Mucosa of rectum (tissue), 2 donors: ENCODE measurements at regions not wholly inside any gene's neighbourhood (a gene's known extent, or its start where the extent isn't known, plus 50 kb on each side); places are given as distances from the start of the nearest gene placed in this dataset.

Source experiments
- H3K27ac ChIP-seq, 2 donors: one replicate each; pipeline ENCODE4 v1.7.0; 2013; ENCODE audit warnings: inconsistent platforms in 2 of 2, low read depth in 2 of 2, low read length in 2 of 2
- H3K27me3 ChIP-seq, 2 donors: one replicate each; pipeline ENCODE4 v1.7.0; 2013; ENCODE audit warnings: low read length in 2 of 2; ENCODE audit not compliant: control insufficient read depth in 2 of 2, insufficient read depth in 2 of 2
- H3K36me3 ChIP-seq, 2 donors: one replicate each; pipeline ENCODE4 v1.7.0; 2013; ENCODE audit warnings: low read length in 2 of 2; ENCODE audit not compliant: control insufficient read depth in 2 of 2, insufficient read depth in 2 of 2
- H3K4me1 ChIP-seq, 2 donors: one replicate each; pipeline ENCODE4 v1.7.0; 2013; ENCODE audit warnings: low read length in 2 of 2, mild to moderate bottlenecking in 1 of 2; ENCODE audit not compliant: control insufficient read depth in 2 of 2, insufficient read depth in 2 of 2
- H3K4me3 ChIP-seq, 2 donors: one replicate each; pipeline ENCODE4 v1.7.0; 2013; ENCODE audit warnings: low read length in 2 of 2
- H3K9ac ChIP-seq, 2 donors: one replicate each; pipeline ENCODE4 v1.7.0; 2013; ENCODE audit warnings: low read length in 2 of 2, low read depth in 1 of 2, mild to moderate bottlenecking in 1 of 2
- H3K9me3 ChIP-seq, 2 donors: one replicate each; pipeline ENCODE4 v1.7.0; 2013; ENCODE audit warnings: low read length in 2 of 2; ENCODE audit not compliant: control insufficient read depth in 2 of 2
- donor health status: healthy.
- donor health status: Normal muscosa, but diverticular disease.

- H3K27ac ChIP-seq: no peak overlapping the region
- H3K36me3 ChIP-seq: no peaks in the 10 kb centered on the region
- H3K4me1 ChIP-seq: no peaks in the 10 kb centered on the region
- H3K9ac ChIP-seq: no peak overlapping the region
- H3K9me3 ChIP-seq: no peaks in the 10 kb centered on the region
- H3K4me3 ChIP-seq: no peak overlapping the region
- H3K27me3 ChIP-seq: no peaks in the 10 kb centered on the region
These were observed 465.1 kb upstream of the CHAC2 start for GRCh38 chr2:53302455-53302854.

- Histone ChIP-seq H3K9me3 (no peaks in the 10 kb centered on the region), H3K27me3 (no peaks in the 10 kb centered on the region), H3K36me3 (no peaks in the 10 kb centered on the region), H3K4me3 (no peak overlapping the region), H3K27ac (no peak overlapping the region), H3K4me1 (no peaks in the 10 kb centered on the region), H3K9ac (no peak overlapping the region)
These were observed 478.1 kb upstream of the CHAC2 start for GRCh38 chr2:53289309-53290006.

GRCh38 chr2:53286345-53286744 lies 481.3 kb upstream of the CHAC2 start:
- Histone ChIP-seq H3K4me3 (no peak overlapping the region), H3K9me3 (no peaks in the 10 kb centered on the region), H3K9ac (no peak overlapping the region), H3K27ac (no peak overlapping the region), H3K4me1 (no peaks in the 10 kb centered on the region), H3K36me3 (no peaks in the 10 kb centered on the region), H3K27me3 (no peaks in the 10 kb centered on the region)

- Histone ChIP-seq H3K27me3 (no peaks in the 10 kb centered on the region), H3K4me1 (no peaks in the 10 kb centered on the region), H3K9me3 (no peaks in the 10 kb centered on the region), H3K27ac (no peak overlapping the region), H3K9ac (no peak overlapping the region), H3K36me3 (no peaks in the 10 kb centered on the region), H3K4me3 (no peak overlapping the region)
These were observed 491.9 kb upstream of the CHAC2 start for GRCh38 chr2:53275743-53276142.

- Histone ChIP-seq H3K9ac (no peak overlapping the region), H3K27ac (no peak overlapping the region), H3K4me3 (no peak overlapping the region), H3K4me1 (no peaks in the 10 kb centered on the region), H3K27me3 (no peaks in the 10 kb centered on the region), H3K9me3 (no peaks in the 10 kb centered on the region), H3K36me3 (no peaks in the 10 kb centered on the region)
These were observed 499.0 kb upstream of the CHAC2 start for GRCh38 chr2:53268626-53269025.

GRCh38 chr2:53268086-53268485 lies 499.5 kb upstream of the CHAC2 start:
- Histone ChIP-seq H3K36me3 (no peaks in the 10 kb centered on the region), H3K27ac (no peak overlapping the region), H3K27me3 (no peaks in the 10 kb centered on the region), H3K4me1 (no peaks in the 10 kb centered on the region), H3K4me3 (no peak overlapping the region), H3K9ac (no peak overlapping the region), H3K9me3 (no peaks in the 10 kb centered on the region)

GRCh38 chr2:53265544-53266299 lies 501.9 kb upstream of the CHAC2 start:
- Histone ChIP-seq H3K27me3 (no peaks in the 10 kb centered on the region), H3K4me3 (no peak overlapping the region), H3K9me3 (no peaks in the 10 kb centered on the region), H3K4me1 (no peaks in the 10 kb centered on the region), H3K36me3 (no peaks in the 10 kb centered on the region), H3K27ac (no peak overlapping the region), H3K9ac (no peak overlapping the region)

- Histone ChIP-seq H3K4me1 (no peaks in the 10 kb centered on the region), H3K27me3 (no peaks in the 10 kb centered on the region), H3K27ac (no peak overlapping the region), H3K36me3 (no peaks in the 10 kb centered on the region), H3K4me3 (no peak overlapping the region), H3K9me3 (no peaks in the 10 kb centered on the region), H3K9ac (no peak overlapping the region)
These were observed 507.0 kb upstream of the CHAC2 start for GRCh38 chr2:53260568-53260967.

- no peaks in the 10 kb centered on the region for H3K36me3 ChIP-seq
- H3K27ac ChIP-seq: no peak overlapping the region
- H3K9ac ChIP-seq: no peak overlapping the region
- no peak overlapping the region for H3K4me3 ChIP-seq
- H3K9me3 ChIP-seq: no peaks in the 10 kb centered on the region
- H3K27me3 ChIP-seq: no peaks in the 10 kb centered on the region
- no peaks in the 10 kb centered on the region for H3K4me1 ChIP-seq
These were observed 508.1 kb upstream of the CHAC2 start for GRCh38 chr2:53259395-53260009.

GRCh38 chr2:53257287-53257686 lies 510.3 kb upstream of the CHAC2 start:
- Histone ChIP-seq H3K9me3 (no peaks in the 10 kb centered on the region), H3K9ac (no peak overlapping the region), H3K4me1 (no peaks in the 10 kb centered on the region), H3K4me3 (no peak overlapping the region), H3K27me3 (no peaks in the 10 kb centered on the region), H3K36me3 (no peaks in the 10 kb centered on the region), H3K27ac (no peak overlapping the region)
